ENCODE measurements at regions not wholly inside any gene's neighbourhood (a gene's known extent, or its start where the extent isn't known, plus 50 kb on each side); places are given as distances from the start of the nearest gene placed in this dataset.

DNA sequence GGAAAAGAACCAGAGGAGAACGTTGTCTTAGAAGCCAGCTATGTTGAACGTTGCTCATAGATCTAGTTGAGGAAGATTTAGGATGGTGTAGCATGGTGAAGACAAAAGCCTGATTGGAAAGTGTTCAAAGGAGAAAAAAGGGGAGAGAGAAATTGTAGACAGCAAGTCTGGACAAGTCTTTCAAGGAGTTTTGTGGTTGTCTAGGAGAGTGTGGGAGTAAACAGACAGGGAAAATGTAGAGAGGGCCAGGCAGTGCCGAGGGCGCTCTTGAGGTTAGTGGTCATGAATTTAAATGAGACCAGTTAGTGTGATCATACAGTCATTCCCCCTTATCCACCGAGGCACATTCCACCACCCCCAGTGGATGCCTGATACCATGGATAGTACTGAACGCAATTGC, 167.5 kb upstream of the IL12A start:
- DNase-seq (ENCODE audit: low spot score): no peak

DNA sequence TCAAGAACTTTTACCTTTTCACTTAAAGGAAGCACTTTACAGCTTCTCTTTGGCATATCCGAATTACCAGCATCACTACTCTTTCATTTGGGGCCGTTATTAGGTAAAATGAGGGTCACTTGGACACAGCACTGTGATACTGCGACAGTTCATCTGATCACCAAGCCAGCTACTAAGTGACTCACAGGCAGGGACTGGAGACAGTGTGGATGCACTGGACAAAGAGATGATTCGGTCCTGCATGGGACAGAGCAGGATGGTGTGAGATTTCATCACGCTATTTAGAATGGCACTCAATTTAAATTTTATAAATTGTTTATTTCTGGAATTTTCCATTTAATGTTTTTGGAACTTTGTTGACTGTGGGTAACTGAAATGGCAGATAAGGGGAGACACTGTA, 166.9 kb upstream of the IL12A start:
- no peak for DNase-seq (ENCODE audit: low spot score)

DNA sequence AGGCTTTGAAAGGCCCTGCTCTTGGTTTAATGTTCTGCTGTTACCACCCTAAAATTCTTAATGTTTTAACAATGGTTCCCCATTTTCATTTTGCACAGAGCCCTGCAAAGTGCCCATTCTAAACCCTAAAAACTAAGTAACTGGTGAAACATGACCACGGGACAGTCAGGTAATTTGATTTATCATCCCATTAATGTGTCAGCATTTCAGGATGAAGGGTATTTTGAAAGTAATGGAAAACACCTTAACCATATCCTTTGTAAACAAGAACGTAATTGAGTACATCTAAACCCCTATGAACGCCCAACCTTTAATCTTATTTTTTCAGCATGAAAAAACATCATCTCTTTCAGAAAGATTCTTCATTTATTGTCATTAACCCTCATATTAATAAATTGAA, 164.9 kb upstream of the IL12A start:
- no peak for DNase-seq (ENCODE audit: low spot score)

DNA sequence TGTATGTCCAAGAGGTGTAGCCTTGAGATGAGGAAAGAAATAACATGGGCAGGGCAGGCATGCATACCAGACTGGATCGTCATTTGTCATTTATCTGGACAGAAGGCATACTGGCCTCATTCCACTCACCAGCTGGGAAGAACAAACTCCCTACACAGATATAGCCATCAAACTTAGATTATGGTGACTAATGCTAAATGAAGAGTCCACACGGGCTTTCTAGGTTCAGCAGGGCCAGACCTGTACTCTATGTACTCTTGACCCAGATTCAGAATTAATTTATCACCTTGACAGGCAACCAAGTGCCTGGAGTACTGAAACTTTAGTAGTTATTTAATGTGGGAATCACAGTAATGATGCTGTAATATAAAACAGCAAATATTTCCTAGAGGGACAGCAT, 164.3 kb upstream of the IL12A start:
- peak; percentile 81 for DNase-seq (ENCODE audit: low spot score)

DNA sequence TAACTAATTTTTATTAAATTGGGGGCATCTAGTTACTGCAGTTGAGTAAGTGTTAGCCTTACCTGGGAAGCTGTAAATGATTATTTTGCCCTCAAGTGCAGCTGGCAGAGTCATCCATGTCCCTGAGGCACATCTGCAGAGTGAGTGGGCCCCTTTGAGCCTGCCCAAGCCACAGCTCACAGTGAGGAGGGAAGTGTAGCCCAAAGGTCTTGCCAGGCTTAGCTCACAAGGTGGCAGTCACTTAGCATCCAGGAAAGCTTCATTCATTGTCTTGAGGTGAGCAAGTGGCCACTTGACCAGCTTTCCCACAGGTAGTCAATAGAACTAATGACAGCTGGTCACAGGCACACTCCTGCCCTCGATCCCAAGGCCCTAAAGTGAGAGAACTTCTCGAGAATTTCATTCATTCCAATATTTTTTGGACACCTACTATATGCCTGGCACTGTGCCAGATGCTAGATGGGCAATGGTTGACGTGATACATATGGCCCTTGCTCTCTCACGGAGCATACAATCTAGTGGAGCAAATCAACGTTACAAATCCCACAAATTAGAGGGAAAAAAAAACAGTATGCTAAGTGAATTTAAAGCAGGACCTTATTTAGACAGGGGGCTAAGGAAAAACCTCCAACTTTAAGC, 163.3 kb upstream of the IL12A start:
- DNase-seq (ENCODE audit: low spot score): no peak

DNA sequence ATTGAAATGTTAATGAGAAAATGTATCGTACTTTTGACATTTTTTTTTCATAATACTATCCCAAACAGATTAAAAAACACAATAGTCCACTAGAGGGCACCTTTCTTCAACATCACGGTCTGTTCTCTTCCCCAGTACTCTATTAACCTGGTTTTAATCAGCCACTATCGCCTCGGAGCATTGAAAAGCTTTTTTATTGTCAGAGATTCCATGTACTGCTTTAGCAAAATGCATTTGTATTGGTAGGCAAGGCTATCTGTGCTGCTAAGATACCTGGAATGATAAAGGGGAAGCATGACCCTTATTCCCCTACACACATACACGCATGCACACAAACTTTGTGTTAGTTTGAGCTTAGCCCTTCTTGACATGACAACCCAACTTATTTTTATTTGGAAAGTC, 160.1 kb upstream of the IL12A start:
- DNase-seq (ENCODE audit: low spot score): peak; percentile 59

DNA sequence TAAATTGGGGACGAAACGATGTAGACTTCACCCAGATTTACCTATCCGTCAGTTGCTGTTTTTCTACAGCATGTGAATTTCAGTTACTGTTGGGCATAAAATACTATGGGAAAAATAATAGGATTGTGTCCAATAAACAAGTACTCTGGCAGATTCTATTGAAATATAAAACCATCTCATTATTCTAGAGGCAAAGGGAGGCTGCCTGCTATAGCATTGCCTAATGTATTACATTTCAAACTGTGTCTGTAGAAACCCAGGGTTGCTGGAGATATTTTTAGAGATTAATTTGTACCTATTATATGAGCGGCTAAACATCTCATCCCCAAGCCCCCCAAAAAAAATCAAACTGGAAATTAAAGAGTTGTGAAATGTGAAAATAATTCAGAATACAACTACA, 159.6 kb upstream of the IL12A start:
- DNase-seq (ENCODE audit: low spot score): no peak

GRCh38 chr3:159829539-159830227, 159.0 kb upstream of the IL12A start:
- DNase-seq (ENCODE audit: low spot score): peak; percentile 48

- DNase-seq (ENCODE audit: low spot score): no peak
These were observed 158.0 kb upstream of the IL12A start for GRCh38 chr3:159830523-159831154.

DNA sequence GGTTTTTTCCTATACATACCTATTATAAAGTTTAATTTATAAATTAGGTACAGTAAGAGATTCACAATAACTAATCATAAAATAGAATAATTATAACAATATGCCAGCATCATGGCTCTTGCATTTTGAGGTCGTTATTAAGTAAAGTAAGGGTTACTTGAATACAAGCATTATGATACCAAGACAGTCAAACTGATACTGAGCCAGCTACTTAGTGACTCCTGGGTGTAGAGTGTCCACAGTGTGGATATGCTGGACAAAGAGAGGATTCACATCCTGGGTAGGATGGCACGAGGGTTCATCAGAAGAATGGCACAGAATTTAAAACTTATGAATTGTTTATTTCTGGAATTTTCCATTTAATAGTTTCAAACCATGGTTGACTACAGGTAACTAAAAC, 157.2 kb upstream of the IL12A start:
- DNase-seq (ENCODE audit: low spot score): no peak

DNA sequence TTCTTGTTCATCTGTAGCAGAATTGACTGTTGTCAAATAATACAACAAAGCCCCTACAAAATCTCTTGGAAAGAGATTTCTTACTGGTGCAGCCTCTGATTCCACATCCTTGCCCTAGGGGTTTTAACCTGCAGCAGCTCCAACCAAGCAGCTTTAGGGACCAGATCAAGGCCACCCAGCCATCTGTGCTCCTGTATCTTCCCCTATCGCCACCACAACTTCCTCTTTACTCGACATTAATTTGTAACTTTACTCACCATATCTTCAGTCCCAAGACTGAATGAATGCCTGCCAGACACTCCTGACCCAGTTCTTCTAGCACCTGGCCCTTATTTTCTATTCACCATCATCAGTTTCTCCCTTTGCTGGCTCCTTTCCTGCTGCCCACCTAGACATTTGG, 156.6 kb upstream of the IL12A start:
- no peak for DNase-seq (ENCODE audit: low spot score)

GRCh38 chr3:159835126-159835525, 153.5 kb upstream of the IL12A start:
- no peak for DNase-seq (ENCODE audit: low spot score)

- DNase-seq (ENCODE audit: low spot score): no peak
These were observed 150.9 kb upstream of the IL12A start for GRCh38 chr3:159837725-159838124.

DNA sequence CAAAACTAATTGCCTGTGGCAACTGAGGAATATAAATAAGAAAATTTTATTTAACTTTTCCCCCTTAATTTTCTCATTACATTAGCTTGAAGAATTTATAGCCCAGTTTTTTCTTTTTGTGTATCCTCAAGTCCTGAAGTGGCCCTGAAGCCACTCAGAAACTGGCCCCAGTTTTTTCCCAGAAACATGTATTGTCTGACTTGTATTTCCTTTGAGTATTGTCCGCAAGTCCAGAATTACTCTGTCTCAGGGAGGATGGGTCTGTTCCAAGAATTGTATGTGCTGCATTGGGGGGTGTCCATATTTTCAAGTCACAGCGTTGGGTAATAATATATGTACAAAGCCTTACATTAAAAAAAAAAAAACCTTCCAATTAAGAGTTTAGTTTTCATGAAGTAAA, 149.7 kb upstream of the IL12A start:
- DNase-seq (ENCODE audit: low spot score): no peak

GRCh38 chr3:159839561-159840379, 148.9 kb upstream of the IL12A start, which contains the start of gene SCHIP1:
SCHIP1 (plus strand) TSS chr3:159839861.
- no peak for DNase-seq (ENCODE audit: low spot score)

GRCh38 chr3:159840703-159841299, 147.8 kb upstream of the IL12A start:
- DNase-seq (ENCODE audit: low spot score): no peak

- no peak for DNase-seq (ENCODE audit: low spot score)
These were observed 146.9 kb upstream of the IL12A start for GRCh38 chr3:159841766-159842165.

DNA sequence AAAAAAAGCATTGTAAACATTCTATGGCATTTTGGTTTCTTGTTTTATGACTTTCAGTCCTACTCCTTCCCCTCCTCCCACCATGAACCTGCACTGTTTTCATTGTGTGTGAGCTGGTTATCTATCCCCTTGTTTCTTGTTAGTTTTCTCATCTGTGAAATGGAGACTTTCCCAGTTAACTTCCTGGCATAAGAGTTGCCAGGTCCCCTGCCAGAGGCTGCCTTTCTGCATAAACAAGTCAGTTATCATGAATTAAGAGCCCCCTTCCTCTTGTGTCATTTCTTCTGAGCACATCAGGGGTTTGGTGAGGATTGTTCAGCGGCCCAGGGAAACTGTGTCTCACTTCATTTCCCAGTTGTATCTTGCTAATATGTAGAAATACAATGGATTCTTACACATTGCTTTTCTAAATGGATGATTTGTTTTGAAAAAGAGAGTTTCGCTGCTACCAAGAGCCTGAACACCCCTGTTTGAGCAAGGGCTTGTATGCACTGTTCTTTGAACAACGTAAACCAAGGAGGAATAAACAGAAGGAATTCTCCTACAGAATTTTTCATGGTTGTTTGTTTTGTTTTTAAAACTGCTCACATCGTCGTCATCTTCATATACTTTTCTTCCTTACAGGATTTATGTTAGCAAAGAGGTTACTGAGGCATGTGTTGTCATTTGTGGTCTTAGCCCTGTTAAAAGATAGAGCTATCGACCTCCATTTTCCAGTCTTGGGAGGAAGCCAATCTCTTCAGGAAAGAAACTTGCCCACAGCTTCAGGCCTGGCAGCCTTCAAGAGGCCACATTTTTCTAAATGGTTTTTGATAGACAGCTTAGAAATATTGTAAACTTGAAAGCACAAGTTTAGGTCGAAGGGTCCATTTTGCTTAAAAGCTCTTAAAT, 144.6 kb upstream of the IL12A start:
- no peak for DNase-seq (ENCODE audit: low spot score)

- DNase-seq (ENCODE audit: low spot score): no peak
These were observed 143.8 kb upstream of the IL12A start for GRCh38 chr3:159844801-159845261.

DNA sequence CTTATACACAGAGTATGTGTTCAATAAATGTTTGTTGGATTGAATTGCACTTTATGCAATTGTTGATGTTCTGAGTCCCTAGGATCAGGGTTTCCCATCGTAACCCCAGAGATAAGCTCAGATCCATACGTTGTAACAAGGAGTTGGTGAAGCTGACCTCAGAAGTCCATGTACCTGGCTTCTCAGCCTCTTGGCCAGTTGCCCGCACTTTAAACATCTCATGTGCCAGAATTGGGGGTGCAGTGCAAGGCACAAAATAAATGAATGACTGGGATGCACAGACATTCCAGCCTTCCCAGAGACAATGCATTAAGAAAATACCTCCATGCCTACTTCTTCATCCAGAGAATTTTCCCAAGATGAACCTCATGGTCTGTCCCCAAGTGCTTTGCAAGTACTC, 142.9 kb upstream of the IL12A start:
- DNase-seq (ENCODE audit: low spot score): no peak

DNA sequence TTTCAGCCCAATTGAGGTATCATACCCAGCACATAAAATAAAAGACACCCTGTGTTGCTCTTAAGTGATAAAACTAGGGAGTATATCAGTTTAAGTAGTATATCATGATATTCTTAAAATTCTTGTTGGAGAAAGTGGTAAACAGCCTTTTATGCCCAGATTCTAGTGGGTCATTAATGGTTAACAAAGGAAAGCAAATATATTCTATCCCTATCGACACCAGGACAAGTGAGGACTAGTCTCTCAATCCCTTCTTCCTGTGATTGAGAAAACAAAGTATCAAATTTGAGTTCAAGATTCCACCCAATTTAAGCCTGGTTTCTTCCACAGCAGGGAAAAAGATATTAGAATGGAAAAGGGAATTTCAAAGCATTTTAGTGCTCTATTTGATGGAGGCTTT, 142.4 kb upstream of the IL12A start:
- DNase-seq (ENCODE audit: low spot score): no peak
